ENCODE measurements at regions not wholly inside any gene's neighbourhood (a gene's known extent, or its start where the extent isn't known, plus 50 kb on each side); places are given as distances from the start of the nearest gene placed in this dataset.

DNA sequence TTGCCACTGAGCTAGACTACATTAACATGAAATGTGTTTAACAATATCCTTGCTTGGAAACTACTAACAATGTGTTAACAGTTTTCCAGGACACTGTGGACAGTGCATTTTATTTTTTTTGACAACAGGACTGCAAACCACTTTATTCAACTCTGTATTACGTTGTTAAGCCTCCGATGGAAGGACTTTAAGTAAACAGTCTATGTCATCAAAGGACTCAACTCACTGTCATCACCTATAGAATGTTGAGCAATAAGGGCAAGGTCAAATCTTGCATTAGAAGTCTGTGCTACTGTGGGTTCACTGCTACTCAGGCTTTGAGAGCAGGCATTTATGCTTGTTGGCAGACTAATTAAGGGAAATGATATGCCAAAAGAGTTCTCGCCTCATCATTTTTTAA, 483.7 kb downstream of the FLRT2 start:
- H3K4me1 Mint-ChIP-seq, result peaks cover 11% of the 10 kb centered on the region; the same call in 2 of the 3 replicates
- H3K79me2 ChIP-seq (replicated peaks; ENCODE audit: insufficient read depth), result no peaks in the 10 kb centered on the region
- no peak overlapping the region for H3K4me3 ChIP-seq
- no peak overlapping the region for H3K4me3 Mint-ChIP-seq
- DNase-seq (ENCODE audit: low spot score), result no peak
- TF ChIP-seq JUNB (IDR thresholded peaks at IDR 0.05; ENCODE audit: unreplicated experiment) (no peak), POLR2AphosphoS5 (IDR thresholded peaks at IDR 0.05; ENCODE audit: low read depth) (no peak), CREB1 (CRISPR knock-in tag; IDR thresholded peaks at IDR 0.05; ENCODE audit: low read depth) (no peak), ZNF331 (CRISPR knock-in tag; IDR thresholded peaks at IDR 0.05; ENCODE audit: low read depth) (no peak), NANOG (IDR thresholded peaks at IDR 0.05; ENCODE audit: borderline replicate concordance) (no peak), EZH2 (IDR thresholded peaks at IDR 0.05; ENCODE audit: low read depth, unreplicated experiment) (no peak), ZNF114 (CRISPR knock-in tag; IDR thresholded peaks at IDR 0.05) (no peak), STAT1 (IDR thresholded peaks at IDR 0.05; ENCODE audit: unreplicated experiment) (no peak)
- TF ChIP-seq, protein P1, sequence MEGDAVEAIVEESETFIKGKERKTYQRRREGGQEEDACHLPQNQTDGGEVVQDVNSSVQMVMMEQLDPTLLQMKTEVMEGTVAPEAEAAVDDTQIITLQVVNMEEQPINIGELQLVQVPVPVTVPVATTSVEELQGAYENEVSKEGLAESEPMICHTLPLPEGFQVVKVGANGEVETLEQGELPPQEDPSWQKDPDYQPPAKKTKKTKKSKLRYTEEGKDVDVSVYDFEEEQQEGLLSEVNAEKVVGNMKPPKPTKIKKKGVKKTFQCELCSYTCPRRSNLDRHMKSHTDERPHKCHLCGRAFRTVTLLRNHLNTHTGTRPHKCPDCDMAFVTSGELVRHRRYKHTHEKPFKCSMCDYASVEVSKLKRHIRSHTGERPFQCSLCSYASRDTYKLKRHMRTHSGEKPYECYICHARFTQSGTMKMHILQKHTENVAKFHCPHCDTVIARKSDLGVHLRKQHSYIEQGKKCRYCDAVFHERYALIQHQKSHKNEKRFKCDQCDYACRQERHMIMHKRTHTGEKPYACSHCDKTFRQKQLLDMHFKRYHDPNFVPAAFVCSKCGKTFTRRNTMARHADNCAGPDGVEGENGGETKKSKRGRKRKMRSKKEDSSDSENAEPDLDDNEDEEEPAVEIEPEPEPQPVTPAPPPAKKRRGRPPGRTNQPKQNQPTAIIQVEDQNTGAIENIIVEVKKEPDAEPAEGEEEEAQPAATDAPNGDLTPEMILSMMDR (conservative IDR thresholded peaks at IDR 0.05; ENCODE audit: low read depth in 2 of 2), result no peak
- TF ChIP-seq, protein P2, sequence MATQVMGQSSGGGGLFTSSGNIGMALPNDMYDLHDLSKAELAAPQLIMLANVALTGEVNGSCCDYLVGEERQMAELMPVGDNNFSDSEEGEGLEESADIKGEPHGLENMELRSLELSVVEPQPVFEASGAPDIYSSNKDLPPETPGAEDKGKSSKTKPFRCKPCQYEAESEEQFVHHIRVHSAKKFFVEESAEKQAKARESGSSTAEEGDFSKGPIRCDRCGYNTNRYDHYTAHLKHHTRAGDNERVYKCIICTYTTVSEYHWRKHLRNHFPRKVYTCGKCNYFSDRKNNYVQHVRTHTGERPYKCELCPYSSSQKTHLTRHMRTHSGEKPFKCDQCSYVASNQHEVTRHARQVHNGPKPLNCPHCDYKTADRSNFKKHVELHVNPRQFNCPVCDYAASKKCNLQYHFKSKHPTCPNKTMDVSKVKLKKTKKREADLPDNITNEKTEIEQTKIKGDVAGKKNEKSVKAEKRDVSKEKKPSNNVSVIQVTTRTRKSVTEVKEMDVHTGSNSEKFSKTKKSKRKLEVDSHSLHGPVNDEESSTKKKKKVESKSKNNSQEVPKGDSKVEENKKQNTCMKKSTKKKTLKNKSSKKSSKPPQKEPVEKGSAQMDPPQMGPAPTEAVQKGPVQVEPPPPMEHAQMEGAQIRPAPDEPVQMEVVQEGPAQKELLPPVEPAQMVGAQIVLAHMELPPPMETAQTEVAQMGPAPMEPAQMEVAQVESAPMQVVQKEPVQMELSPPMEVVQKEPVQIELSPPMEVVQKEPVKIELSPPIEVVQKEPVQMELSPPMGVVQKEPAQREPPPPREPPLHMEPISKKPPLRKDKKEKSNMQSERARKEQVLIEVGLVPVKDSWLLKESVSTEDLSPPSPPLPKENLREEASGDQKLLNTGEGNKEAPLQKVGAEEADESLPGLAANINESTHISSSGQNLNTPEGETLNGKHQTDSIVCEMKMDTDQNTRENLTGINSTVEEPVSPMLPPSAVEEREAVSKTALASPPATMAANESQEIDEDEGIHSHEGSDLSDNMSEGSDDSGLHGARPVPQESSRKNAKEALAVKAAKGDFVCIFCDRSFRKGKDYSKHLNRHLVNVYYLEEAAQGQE (IDR thresholded peaks at IDR 0.05; ENCODE audit: unreplicated experiment), result no peak
- no peaks in the 10 kb centered on the region for H3F3A ChIP-seq (replicated peaks; ENCODE audit: low read depth)
- no peaks in the 10 kb centered on the region for H3K36me3 Mint-ChIP-seq (ENCODE audit: low read depth)
- H2AFZ ChIP-seq, result no peak overlapping the region
- no peaks in the 10 kb centered on the region for H3K9me3 Mint-ChIP-seq
- ATAC-seq, result no peak
- no peak overlapping the region for H3K27ac ChIP-seq (ENCODE audit: low read depth)
- no peaks in the 10 kb centered on the region for H4K20me1 ChIP-seq (replicated peaks; ENCODE audit: insufficient read depth)
- H3K27me3 ChIP-seq (ENCODE audit: insufficient read depth), result no peaks in the 10 kb centered on the region
- H3K27me3 Mint-ChIP-seq (ENCODE audit: insufficient read depth, low read depth, poor library complexity), result no peaks in the 10 kb centered on the region
- no peaks in the 10 kb centered on the region for H3K36me3 ChIP-seq (ENCODE audit: insufficient read depth)
- H3K27ac Mint-ChIP-seq, result no peak overlapping the region
- H3K4me2 ChIP-seq, result no peak overlapping the region
- H3K4me1 ChIP-seq (ENCODE audit: insufficient read depth), result peaks cover 14% of the 10 kb centered on the region; the same call in 1 of the 2 replicates
- H3K9me2 ChIP-seq (ENCODE audit: insufficient read depth), result no peaks in the 10 kb centered on the region; the same call in 1 of the 2 replicates

DNA sequence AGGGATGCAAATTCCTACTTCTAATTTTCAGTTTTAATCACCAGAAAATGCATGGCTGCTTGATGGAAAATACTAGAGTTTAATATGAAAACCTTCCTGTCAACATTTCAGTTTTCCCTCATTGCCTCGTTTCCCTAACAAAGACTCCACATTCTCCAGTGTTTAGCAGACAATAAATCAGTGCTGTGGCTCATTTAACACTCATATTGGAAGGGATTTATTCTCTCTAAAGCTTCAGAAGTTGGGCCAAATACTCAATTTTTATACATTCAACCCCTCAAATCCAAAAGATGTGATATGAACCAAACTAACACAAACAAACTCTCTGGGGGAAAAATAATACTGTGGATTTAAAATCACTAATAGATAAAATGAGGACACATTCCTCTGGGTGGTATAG, 482.5 kb downstream of the FLRT2 start:
- peak; percentile 24 for DNase-seq (ENCODE audit: low spot score)
- Histone ChIP-seq H3K27me3 (ENCODE audit: insufficient read depth) (no peaks in the 10 kb centered on the region), H3K4me1 (ENCODE audit: insufficient read depth) (peaks cover 14% of the 10 kb centered on the region; the same call in 1 of the 2 replicates), H3K36me3 (ENCODE audit: insufficient read depth) (no peaks in the 10 kb centered on the region), H4K20me1 (replicated peaks; ENCODE audit: insufficient read depth) (no peaks in the 10 kb centered on the region), H3F3A (replicated peaks; ENCODE audit: low read depth) (no peaks in the 10 kb centered on the region), H2AFZ (no peak overlapping the region), H3K79me2 (replicated peaks; ENCODE audit: insufficient read depth) (no peaks in the 10 kb centered on the region), H3K9me2 (ENCODE audit: insufficient read depth) (no peaks in the 10 kb centered on the region), H3K4me3 (no peak overlapping the region), H3K4me2 (peak overlapping the region; percentile 33; the same call in 1 of the 2 replicates), H3K27ac (ENCODE audit: low read depth) (no peak overlapping the region)
- peak overlapping the region; percentile 84; the same call in 1 of the 2 replicates for H3K27ac Mint-ChIP-seq
- H3K9me3 Mint-ChIP-seq, result no peaks in the 10 kb centered on the region
- peaks cover 11% of the 10 kb centered on the region; the same call in 2 of the 3 replicates for H3K4me1 Mint-ChIP-seq
- no peaks in the 10 kb centered on the region for H3K36me3 Mint-ChIP-seq (ENCODE audit: low read depth)
- ATAC-seq, result no peak; the same call in 2 of the 3 replicates
- no peak overlapping the region for H3K4me3 Mint-ChIP-seq
- H3K27me3 Mint-ChIP-seq (ENCODE audit: insufficient read depth, low read depth, poor library complexity), result no peaks in the 10 kb centered on the region
- TF ChIP-seq POLR2AphosphoS5 (IDR thresholded peaks at IDR 0.05; ENCODE audit: low read depth) (no peak), NANOG (IDR thresholded peaks at IDR 0.05; ENCODE audit: borderline replicate concordance) (no peak), CREB1 (CRISPR knock-in tag; IDR thresholded peaks at IDR 0.05; ENCODE audit: low read depth) (no peak), ZNF331 (CRISPR knock-in tag; IDR thresholded peaks at IDR 0.05; ENCODE audit: low read depth) (no peak)
- TF ChIP-seq, protein P3, sequence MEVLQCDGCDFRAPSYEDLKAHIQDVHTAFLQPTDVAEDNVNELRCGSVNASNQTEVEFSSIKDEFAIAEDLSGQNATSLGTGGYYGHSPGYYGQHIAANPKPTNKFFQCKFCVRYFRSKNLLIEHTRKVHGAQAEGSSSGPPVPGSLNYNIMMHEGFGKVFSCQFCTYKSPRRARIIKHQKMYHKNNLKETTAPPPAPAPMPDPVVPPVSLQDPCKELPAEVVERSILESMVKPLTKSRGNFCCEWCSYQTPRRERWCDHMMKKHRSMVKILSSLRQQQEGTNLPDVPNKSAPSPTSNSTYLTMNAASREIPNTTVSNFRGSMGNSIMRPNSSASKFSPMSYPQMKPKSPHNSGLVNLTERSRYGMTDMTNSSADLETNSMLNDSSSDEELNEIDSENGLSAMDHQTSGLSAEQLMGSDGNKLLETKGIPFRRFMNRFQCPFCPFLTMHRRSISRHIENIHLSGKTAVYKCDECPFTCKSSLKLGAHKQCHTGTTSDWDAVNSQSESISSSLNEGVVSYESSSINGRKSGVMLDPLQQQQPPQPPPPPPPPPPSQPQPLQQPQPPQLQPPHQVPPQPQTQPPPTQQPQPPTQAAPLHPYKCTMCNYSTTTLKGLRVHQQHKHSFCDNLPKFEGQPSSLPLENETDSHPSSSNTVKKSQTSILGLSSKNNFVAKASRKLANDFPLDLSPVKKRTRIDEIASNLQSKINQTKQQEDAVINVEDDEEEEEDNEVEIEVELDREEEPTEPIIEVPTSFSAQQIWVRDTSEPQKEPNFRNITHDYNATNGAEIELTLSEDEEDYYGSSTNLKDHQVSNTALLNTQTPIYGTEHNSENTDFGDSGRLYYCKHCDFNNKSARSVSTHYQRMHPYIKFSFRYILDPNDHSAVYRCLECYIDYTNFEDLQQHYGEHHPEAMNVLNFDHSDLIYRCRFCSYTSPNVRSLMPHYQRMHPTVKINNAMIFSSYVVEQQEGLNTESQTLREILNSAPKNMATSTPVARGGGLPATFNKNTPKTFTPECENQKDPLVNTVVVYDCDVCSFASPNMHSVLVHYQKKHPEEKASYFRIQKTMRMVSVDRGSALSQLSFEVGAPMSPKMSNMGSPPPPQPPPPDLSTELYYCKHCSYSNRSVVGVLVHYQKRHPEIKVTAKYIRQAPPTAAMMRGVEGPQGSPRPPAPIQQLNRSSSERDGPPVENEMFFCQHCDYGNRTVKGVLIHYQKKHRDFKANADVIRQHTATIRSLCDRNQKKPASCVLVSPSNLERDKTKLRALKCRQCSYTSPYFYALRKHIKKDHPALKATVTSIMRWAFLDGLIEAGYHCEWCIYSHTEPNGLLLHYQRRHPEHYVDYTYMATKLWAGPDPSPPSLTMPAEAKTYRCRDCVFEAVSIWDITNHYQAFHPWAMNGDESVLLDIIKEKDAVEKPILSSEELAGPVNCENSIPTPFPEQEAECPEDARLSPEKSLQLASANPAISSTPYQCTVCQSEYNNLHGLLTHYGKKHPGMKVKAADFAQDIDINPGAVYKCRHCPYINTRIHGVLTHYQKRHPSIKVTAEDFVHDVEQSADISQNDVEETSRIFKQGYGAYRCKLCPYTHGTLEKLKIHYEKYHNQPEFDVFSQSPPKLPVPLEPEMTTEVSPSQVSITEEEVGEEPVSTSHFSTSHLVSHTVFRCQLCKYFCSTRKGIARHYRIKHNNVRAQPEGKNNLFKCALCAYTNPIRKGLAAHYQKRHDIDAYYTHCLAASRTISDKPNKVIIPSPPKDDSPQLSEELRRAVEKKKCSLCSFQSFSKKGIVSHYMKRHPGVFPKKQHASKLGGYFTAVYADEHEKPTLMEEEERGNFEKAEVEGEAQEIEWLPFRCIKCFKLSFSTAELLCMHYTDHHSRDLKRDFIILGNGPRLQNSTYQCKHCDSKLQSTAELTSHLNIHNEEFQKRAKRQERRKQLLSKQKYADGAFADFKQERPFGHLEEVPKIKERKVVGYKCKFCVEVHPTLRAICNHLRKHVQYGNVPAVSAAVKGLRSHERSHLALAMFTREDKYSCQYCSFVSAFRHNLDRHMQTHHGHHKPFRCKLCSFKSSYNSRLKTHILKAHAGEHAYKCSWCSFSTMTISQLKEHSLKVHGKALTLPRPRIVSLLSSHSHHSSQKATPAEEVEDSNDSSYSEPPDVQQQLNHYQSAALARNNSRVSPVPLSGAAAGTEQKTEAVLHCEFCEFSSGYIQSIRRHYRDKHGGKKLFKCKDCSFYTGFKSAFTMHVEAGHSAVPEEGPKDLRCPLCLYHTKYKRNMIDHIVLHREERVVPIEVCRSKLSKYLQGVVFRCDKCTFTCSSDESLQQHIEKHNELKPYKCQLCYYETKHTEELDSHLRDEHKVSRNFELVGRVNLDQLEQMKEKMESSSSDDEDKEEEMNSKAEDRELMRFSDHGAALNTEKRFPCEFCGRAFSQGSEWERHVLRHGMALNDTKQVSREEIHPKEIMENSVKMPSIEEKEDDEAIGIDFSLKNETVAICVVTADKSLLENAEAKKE (CRISPR knock-in tag; IDR thresholded peaks at IDR 0.05), result no peak

Measured in GM23338 (cell line).